HepG2 (cell line): ENCODE measurements at regions not wholly inside any gene's neighbourhood (a gene's known extent, or its start where the extent isn't known, plus 50 kb on each side); places are given as distances from the start of the nearest gene placed in this dataset.

ENCODE experiments used
- ATAC-seq: fragments of 200-7000 bp; cut with Tn5 transposase; 3 replicates; pipeline ENCODE4 v1.9.1; 2020; ENCODE audit warnings: mild to moderate bottlenecking, moderate library complexity
- BruUV-seq: library from RNA; stranded (reverse); fragments of 400-500 nt; replicated peaks from 2 replicates; lab custom pipeline; 2021; lab: Mats Ljungman, UMichigan
- CTCF ChIA-PET: fragments of 300-600 bp; formaldehyde crosslinking; extraction: SDS; loops from one replicate; lab custom pipeline; 2021; ENCODE audit warnings: low total read pairs, inconsistent platforms, low intra/inter-chr PET ratio; lab: Yijun Ruan, JAX
- POLR2A ChIA-PET: fragments of 350-600 bp; sonication (Branson Sonifier 250); formaldehyde crosslinking; loops from one replicate; lab custom pipeline; 2020; ENCODE audit warnings: antibody characterized with exemption, inconsistent platforms; lab: Yijun Ruan, JAX
- DNase-seq: peaks from one replicate; pipeline ENCODE4 v3.0.0-alpha.2; 2015; ENCODE audit warnings: low spot score
- FAIRE-seq: peaks from 3 replicates; lab custom pipeline; 2011; peaks lifted over from hg19 to GRCh38; lab: Jason Lieb, UNC
- H2AFZ ChIP-seq: one replicate; pipeline ENCODE4 v1.6.1; 2011; ENCODE audit warnings: low read length, inconsistent platforms
- H3K27ac ChIP-seq: fragments of 300-600 bp; 3 replicates; pipeline ENCODE4 v1.8.0; 2011; ENCODE audit warnings: mixed run types, mild to moderate bottlenecking, mixed read lengths, low read length, inconsistent platforms; ENCODE audit not compliant: insufficient read depth; ENCODE audit errors: extremely low read length
- H3K27me3 ChIP-seq, 2 experiments: fragments of 200-600 bp in 1 of 2; 2 replicates in 1 of 2; 3 replicates in 1 of 2; pipeline versions ENCODE4 v1.6.0 to v1.8.0; 2011; ENCODE audit warnings: low read length in 2 of 2, mild to moderate bottlenecking in 2 of 2, moderate library complexity in 2 of 2, inconsistent platforms in 1 of 2; ENCODE audit not compliant: insufficient read depth in 2 of 2, control insufficient read depth in 1 of 2
- H3K36me3 ChIP-seq, 2 experiments: fragments of 200-600 bp in 1 of 2; replicated peaks in 1 of 2; 2 replicates in 1 of 2; 3 replicates in 1 of 2; pipeline versions ENCODE4 v1.5.1 to v1.8.0; 2011; ENCODE audit warnings: low read length in 2 of 2, inconsistent platforms in 1 of 2; ENCODE audit not compliant: insufficient read depth in 2 of 2, control insufficient read depth in 1 of 2
- H3K4me1 ChIP-seq: 2 replicates; pipeline ENCODE4 v1.5.1; 2012; ENCODE audit warnings: low read length, inconsistent platforms; ENCODE audit not compliant: insufficient read depth
- H3K4me2 ChIP-seq: 2 replicates; pipeline ENCODE4 v1.6.0; 2011; ENCODE audit warnings: low read depth, low read length, inconsistent platforms
- H3K4me3 ChIP-seq, 3 experiments: fragments of 200-600 bp in 1 of 3; sonication (generic), shearing (Covaris generic) in 1 of 3; replicated peaks in 1 of 3; 2 replicates each; pipeline ENCODE4 v1.5.1; 2011 to 2016; ENCODE audit warnings: low read length in 3 of 3, inconsistent platforms in 2 of 3, low read depth in 2 of 3, mild to moderate bottlenecking in 2 of 3, control low read depth in 1 of 3, mixed read lengths in 1 of 3; ENCODE audit not compliant: insufficient read depth in 1 of 3
- H3K79me2 ChIP-seq: one replicate; pipeline ENCODE4 v1.6.1; 2011; ENCODE audit warnings: low read length, inconsistent platforms; ENCODE audit not compliant: insufficient read depth
- H3K9ac ChIP-seq: 2 replicates; pipeline ENCODE4 v1.6.0; 2011; ENCODE audit warnings: mild to moderate bottlenecking, low read depth, low read length, inconsistent platforms; ENCODE audit not compliant: insufficient read depth
- H3K9me3 ChIP-seq: 2 replicates; pipeline ENCODE4 v1.5.1; 2012; ENCODE audit warnings: mild to moderate bottlenecking, low read length
- H4K20me1 ChIP-seq: 2 replicates; pipeline ENCODE4 v1.6.0; 2011; ENCODE audit warnings: inconsistent platforms, mild to moderate bottlenecking, low read length, moderate library complexity; ENCODE audit not compliant: insufficient read depth
- KLF16 ChIP-seq, 2 experiments: sonication (generic) in 1 of 2; formaldehyde crosslinking in 1 of 2; IDR thresholded peaks; 2 replicates each; pipeline versions ENCODE4 v1.6.1 to v1.8.0; 2016 to 2023; ENCODE audit warnings: missing genetic modification reagents in 2 of 2, missing compliant biosample characterization in 1 of 2
- ZBTB8A ChIP-seq: sonication (generic); formaldehyde crosslinking; IDR thresholded peaks from 2 replicates; pipeline ENCODE4 v1.4.0; 2020; ENCODE audit warnings: mild to moderate bottlenecking, low read depth, missing genetic modification reagents, borderline replicate concordance
- ZNF235 ChIP-seq: sonication (generic); formaldehyde crosslinking; IDR thresholded peaks from 2 replicates; pipeline ENCODE4 v1.8.1; 2023; ENCODE audit warnings: mild to moderate bottlenecking, missing genetic modification reagents, borderline replicate concordance
- ZNF253 ChIP-seq: sonication (generic); formaldehyde crosslinking; IDR thresholded peaks from 2 replicates; pipeline ENCODE4 v1.8.0; 2022; ENCODE audit warnings: mild to moderate bottlenecking, missing genetic modification reagents, borderline replicate concordance
- ZNF788 ChIP-seq: sonication (generic); formaldehyde crosslinking; IDR thresholded peaks from 2 replicates; pipeline ENCODE4 v1.5.0; 2020; ENCODE audit warnings: mild to moderate bottlenecking, missing genetic modification reagents, borderline replicate concordance
- ZNF878 ChIP-seq: sonication (generic); formaldehyde crosslinking; IDR thresholded peaks from 2 replicates; pipeline ENCODE4 v1.8.1; 2023; ENCODE audit warnings: mild to moderate bottlenecking, missing genetic modification reagents, moderate library complexity
- WGBS: methylation state at CpG from one replicate; pipeline ENCODE4 v1.1.6; 2017; ENCODE audit warnings: low lambda C conversion rate; 5-methylcytosine and 5-hydroxymethylcytosine counted together
- in situ Hi-C: cut with HindIII; loops from 2 replicates; pipeline ENCODE4 v1.10.0; 2017; ENCODE audit warnings: low pct_unique_long_range_greater_than_20kb; ENCODE audit not compliant: extremely low pct_ligation_motif_present
- intact Hi-C: fragments of 100-400 bp; cut with micrococcal nuclease; formaldehyde crosslinking; loops from one replicate; pipeline ENCODE4 v1.10.0; 2022; ENCODE audit not compliant: unreplicated experiment

GRCh38 chr2:11094021-11094810 is 61.1 kb upstream of the SLC66A3 start (continued):
- no peak for TF ChIP-seq ZNF253 (CRISPR knock-in tag)

GRCh38 chr2:11096591-11096990 is 58.7 kb upstream of the SLC66A3 start:
- no peaks in the 10 kb centered on the region for H3K4me1 ChIP-seq
- no peaks in the 10 kb centered on the region for H3K9me3 ChIP-seq
- no peak for DNase-seq
- no peaks in the 10 kb centered on the region for H4K20me1 ChIP-seq
- no peaks in the 10 kb centered on the region for H3K36me3 ChIP-seq
- no peaks in the 10 kb centered on the region for H3K79me2 ChIP-seq
- H3K9ac ChIP-seq: no peak overlapping the region
- peaks cover 4 to 31% of the 10 kb centered on the region in 2 experiments; a peak in 4 of 5 replicates for H3K27me3 ChIP-seq
- no TSS peak for BruUV-seq
- intact Hi-C loops (no loop called here), in situ Hi-C loops (no loop called here)
- H2AFZ ChIP-seq: no peak overlapping the region
- no peak overlapping the region for H3K27ac ChIP-seq
- H3K4me2 ChIP-seq: no peak overlapping the region
- no peak for ATAC-seq
- POLR2A ChIA-PET: no interaction called here
- 22% methylated on average over 9 of the region's 10 CpGs for WGBS
- CTCF ChIA-PET: no interaction called here
- H3K4me3 ChIP-seq: no peak overlapping the region
- TF ChIP-seq ZNF235 (CRISPR knock-in tag) (no peak), ZNF878 (no peak), ZBTB8A (CRISPR knock-in tag) (no peak), ZNF788 (CRISPR knock-in tag) (no peak), KLF16 (CRISPR knock-in tag; IDR thresholded peaks at IDR 0.05) (no peak)
- no peak for FAIRE-seq
